ENCODE measurements at regions not wholly inside any gene's neighbourhood (a gene's known extent, or its start where the extent isn't known, plus 50 kb on each side); places are given as distances from the start of the nearest gene placed in this dataset.

- H3K27ac ChIP-seq (ENCODE audit: low read depth in 1 of 2, low read length in 1 of 2) = no peak overlapping the region
- no peak for DNase-seq
- ATAC-seq (ENCODE audit: insufficient read depth, low FRiP score) = no peak
- H3K36me3 ChIP-seq (ENCODE audit: control insufficient read depth in 4 of 4, insufficient read depth in 4 of 4, low read length in 4 of 4) = no peaks in the 10 kb centered on the region
- H3K9ac ChIP-seq (ENCODE audit: insufficient read depth in 1 of 2, low read length in 2 of 2) = no peak overlapping the region
- peaks cover 0 to 2% (median 0%) of the 10 kb centered on the region in 5 donors for H3K4me1 ChIP-seq (ENCODE audit: control insufficient read depth in 5 of 5, insufficient read depth in 5 of 5, low read length in 5 of 5)
- no peak overlapping the region for H3K4me3 ChIP-seq
- no peaks in the 10 kb centered on the region for H3K9me3 ChIP-seq (ENCODE audit: control insufficient read depth in 4 of 4, insufficient read depth in 3 of 4, low read length in 3 of 4)
- no peaks in the 10 kb centered on the region for H3K27me3 ChIP-seq (ENCODE audit: control insufficient read depth in 3 of 3, insufficient read depth in 3 of 3, low read length in 2 of 3)
- WGBS, 2 donors = 68 to 76% methylated on average over 1 of the region's 1 CpG
- TF ChIP-seq CTCF (IDR thresholded peaks at IDR 0.05; ENCODE audit: control extremely low read depth, extremely low read depth) = no peak
Observed at GRCh38 chr4:106869551-106869950, 166.6 kb downstream of the DKK2 start.

- 34 to 66% methylated on average over 2 of the region's 2 CpGs for WGBS, 2 donors
- peaks cover 0 to 2% (median 0%) of the 10 kb centered on the region in 5 donors for H3K4me1 ChIP-seq (ENCODE audit: control insufficient read depth in 5 of 5, insufficient read depth in 5 of 5, low read length in 5 of 5)
- H3K9ac ChIP-seq (ENCODE audit: insufficient read depth in 1 of 2, low read length in 2 of 2) = no peak overlapping the region
- no peaks in the 10 kb centered on the region for H3K27me3 ChIP-seq (ENCODE audit: control insufficient read depth in 3 of 3, insufficient read depth in 3 of 3, low read length in 2 of 3)
- TF ChIP-seq CTCF (IDR thresholded peaks at IDR 0.05; ENCODE audit: control extremely low read depth, extremely low read depth) = no peak
- no peak overlapping the region for H3K4me3 ChIP-seq
- DNase-seq (peak in 1 of 3 donors; percentile 10), ATAC-seq (ENCODE audit: insufficient read depth, low FRiP score) (no peak)
- no peaks in the 10 kb centered on the region for H3K9me3 ChIP-seq (ENCODE audit: control insufficient read depth in 4 of 4, insufficient read depth in 3 of 4, low read length in 3 of 4)
- no peak overlapping the region for H3K27ac ChIP-seq (ENCODE audit: low read depth in 1 of 2, low read length in 1 of 2)
- no peaks in the 10 kb centered on the region for H3K36me3 ChIP-seq (ENCODE audit: control insufficient read depth in 4 of 4, insufficient read depth in 4 of 4, low read length in 4 of 4)
Observed at GRCh38 chr4:106868381-106869035, 167.6 kb downstream of the DKK2 start.

GRCh38 chr4:106864231-106864630 is 171.9 kb downstream of the DKK2 start:
- TF ChIP-seq CTCF (IDR thresholded peaks at IDR 0.05; ENCODE audit: control extremely low read depth, extremely low read depth) = no peak
- DNase-seq (peak in 2 of 3 donors; percentile 48 to 82), ATAC-seq (ENCODE audit: insufficient read depth, low FRiP score) (peak; percentile 72)
- no peak overlapping the region for H3K4me3 ChIP-seq
- H3K4me1 ChIP-seq (ENCODE audit: control insufficient read depth in 5 of 5, insufficient read depth in 5 of 5, low read length in 5 of 5) = peaks cover 0 to 2% (median 0%) of the 10 kb centered on the region in 5 donors
- no peak overlapping the region for H3K27ac ChIP-seq (ENCODE audit: low read depth in 1 of 2, low read length in 1 of 2)
- no peaks in the 10 kb centered on the region for H3K27me3 ChIP-seq (ENCODE audit: control insufficient read depth in 3 of 3, insufficient read depth in 3 of 3, low read length in 2 of 3)
- no peaks in the 10 kb centered on the region for H3K36me3 ChIP-seq (ENCODE audit: control insufficient read depth in 4 of 4, insufficient read depth in 4 of 4, low read length in 4 of 4)
- no peak overlapping the region for H3K9ac ChIP-seq (ENCODE audit: insufficient read depth in 1 of 2, low read length in 2 of 2)
- H3K9me3 ChIP-seq (ENCODE audit: control insufficient read depth in 4 of 4, insufficient read depth in 3 of 4, low read length in 3 of 4) = no peaks in the 10 kb centered on the region

All from lung (tissue), 11 donors.